ENCODE measurements at regions not wholly inside any gene's neighbourhood (a gene's known extent, or its start where the extent isn't known, plus 50 kb on each side); places are given as distances from the start of the nearest gene placed in this dataset.

DNA sequence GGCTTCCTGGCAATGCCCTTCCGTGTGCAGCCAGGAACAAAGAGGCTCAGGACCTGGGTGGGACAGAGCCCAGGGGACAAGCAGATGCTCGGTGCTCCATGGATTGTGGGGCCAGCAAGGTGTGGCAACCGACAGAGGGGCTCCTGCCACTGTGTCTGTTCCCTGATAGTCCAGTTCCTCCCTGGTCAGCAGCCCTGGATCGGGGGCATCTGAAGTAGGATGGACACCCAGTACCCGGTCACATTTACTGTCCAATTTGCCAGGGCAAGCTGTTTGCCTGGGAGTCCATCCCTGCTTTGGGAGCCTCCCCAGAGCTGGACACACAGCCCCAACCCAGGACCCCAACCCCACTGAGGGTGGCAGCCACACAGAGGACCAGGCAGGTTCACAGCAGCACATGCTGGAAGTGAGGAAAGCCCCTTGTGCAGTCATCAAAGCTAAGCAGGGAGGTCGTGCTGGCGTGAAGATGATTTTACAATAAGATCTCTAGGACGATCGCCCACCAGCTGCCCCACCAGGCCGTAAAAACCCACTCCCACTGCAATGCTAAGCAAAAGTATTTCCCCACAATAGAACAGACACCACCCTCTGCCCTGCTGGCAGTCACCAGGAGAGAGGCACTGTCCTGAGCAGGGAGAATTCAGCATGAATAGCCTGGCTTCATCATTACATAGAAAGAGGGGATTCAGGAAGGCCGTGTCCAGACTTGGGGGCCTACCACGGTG lies 141.7 kb downstream of the NDUFA10 start:
- peak in 1 of 3 donors; percentile 31 for DNase-seq
- no peaks in the 10 kb centered on the region for H3K27me3 ChIP-seq
- no peak for TF ChIP-seq POLR2A (IDR thresholded peaks at IDR 0.05)
- TF ChIP-seq, protein P1, sequence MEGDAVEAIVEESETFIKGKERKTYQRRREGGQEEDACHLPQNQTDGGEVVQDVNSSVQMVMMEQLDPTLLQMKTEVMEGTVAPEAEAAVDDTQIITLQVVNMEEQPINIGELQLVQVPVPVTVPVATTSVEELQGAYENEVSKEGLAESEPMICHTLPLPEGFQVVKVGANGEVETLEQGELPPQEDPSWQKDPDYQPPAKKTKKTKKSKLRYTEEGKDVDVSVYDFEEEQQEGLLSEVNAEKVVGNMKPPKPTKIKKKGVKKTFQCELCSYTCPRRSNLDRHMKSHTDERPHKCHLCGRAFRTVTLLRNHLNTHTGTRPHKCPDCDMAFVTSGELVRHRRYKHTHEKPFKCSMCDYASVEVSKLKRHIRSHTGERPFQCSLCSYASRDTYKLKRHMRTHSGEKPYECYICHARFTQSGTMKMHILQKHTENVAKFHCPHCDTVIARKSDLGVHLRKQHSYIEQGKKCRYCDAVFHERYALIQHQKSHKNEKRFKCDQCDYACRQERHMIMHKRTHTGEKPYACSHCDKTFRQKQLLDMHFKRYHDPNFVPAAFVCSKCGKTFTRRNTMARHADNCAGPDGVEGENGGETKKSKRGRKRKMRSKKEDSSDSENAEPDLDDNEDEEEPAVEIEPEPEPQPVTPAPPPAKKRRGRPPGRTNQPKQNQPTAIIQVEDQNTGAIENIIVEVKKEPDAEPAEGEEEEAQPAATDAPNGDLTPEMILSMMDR (IDR thresholded peaks at IDR 0.05): no peak
- H3K4me3 ChIP-seq: no peak overlapping the region
- H3K9me3 ChIP-seq: peaks cover 0 to 16% (median 0%) of the 10 kb centered on the region in 4 donors
- no peaks in the 10 kb centered on the region for H3K4me1 ChIP-seq
- no peak overlapping the region for H3K27ac ChIP-seq
- no peaks in the 10 kb centered on the region for H3K36me3 ChIP-seq

DNA sequence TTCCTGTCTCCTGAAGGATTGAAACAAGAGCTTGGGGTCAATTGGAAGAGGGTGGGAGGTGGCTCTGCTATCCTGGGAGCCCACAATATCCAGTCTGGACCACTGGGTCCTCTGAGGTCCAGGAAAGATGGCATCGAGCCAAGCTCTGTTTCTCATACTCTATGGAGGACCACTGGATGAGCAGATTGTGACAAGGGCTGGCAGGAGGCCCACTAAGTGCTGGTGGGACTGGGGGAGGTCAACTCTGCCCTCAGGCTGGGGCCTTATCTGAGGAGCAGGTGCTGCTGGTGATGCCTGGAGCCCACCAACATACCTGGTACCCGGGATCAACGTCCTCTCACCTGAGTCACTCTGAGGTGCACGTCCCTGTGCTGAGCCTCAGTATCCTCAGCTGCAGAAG lies 142.4 kb downstream of the NDUFA10 start:
- H3K27me3 ChIP-seq: no peaks in the 10 kb centered on the region
- peak in 1 of 3 donors; percentile 43 for DNase-seq
- peaks cover 0 to 16% (median 0%) of the 10 kb centered on the region in 4 donors for H3K9me3 ChIP-seq
- no peaks in the 10 kb centered on the region for H3K4me1 ChIP-seq
- H3K4me3 ChIP-seq: no peak overlapping the region
- TF ChIP-seq POLR2A (IDR thresholded peaks at IDR 0.05): no peak
- TF ChIP-seq, protein P1 (IDR thresholded peaks at IDR 0.05): no peak
- no peaks in the 10 kb centered on the region for H3K36me3 ChIP-seq
- no peak overlapping the region for H3K27ac ChIP-seq

DNA sequence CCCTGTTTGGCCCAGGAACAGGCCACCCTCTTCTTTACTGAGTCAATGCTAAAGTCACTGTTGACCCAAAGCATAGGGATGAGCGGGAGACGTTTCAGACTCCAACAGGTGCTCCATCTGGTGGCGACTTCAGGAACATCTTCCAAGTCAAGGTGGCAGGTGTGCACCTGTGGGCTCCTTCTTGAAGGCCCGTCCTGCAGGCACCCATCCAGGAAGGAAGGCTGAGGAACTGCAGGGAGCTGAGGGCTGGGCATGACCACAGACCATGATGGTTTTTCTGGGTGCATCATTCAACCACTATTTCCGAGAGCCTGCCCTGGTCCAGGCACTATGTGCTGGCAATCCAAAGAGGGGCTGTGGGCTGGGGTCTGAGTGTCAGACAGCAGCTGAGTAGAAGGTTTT lies 142.8 kb downstream of the NDUFA10 start:
- peak in 2 of 3 donors; percentile 43 to 81 for DNase-seq
- peaks cover 0 to 16% (median 0%) of the 10 kb centered on the region in 4 donors for H3K9me3 ChIP-seq
- no peaks in the 10 kb centered on the region for H3K27me3 ChIP-seq
- no peak overlapping the region for H3K27ac ChIP-seq
- H3K36me3 ChIP-seq: no peaks in the 10 kb centered on the region
- H3K4me1 ChIP-seq: no peaks in the 10 kb centered on the region
- H3K4me3 ChIP-seq: no peak overlapping the region
- TF ChIP-seq, protein P1 (IDR thresholded peaks at IDR 0.05): peak; percentile 24 to 66 (median 64)
- TF ChIP-seq POLR2A (IDR thresholded peaks at IDR 0.05): no peak

DNA sequence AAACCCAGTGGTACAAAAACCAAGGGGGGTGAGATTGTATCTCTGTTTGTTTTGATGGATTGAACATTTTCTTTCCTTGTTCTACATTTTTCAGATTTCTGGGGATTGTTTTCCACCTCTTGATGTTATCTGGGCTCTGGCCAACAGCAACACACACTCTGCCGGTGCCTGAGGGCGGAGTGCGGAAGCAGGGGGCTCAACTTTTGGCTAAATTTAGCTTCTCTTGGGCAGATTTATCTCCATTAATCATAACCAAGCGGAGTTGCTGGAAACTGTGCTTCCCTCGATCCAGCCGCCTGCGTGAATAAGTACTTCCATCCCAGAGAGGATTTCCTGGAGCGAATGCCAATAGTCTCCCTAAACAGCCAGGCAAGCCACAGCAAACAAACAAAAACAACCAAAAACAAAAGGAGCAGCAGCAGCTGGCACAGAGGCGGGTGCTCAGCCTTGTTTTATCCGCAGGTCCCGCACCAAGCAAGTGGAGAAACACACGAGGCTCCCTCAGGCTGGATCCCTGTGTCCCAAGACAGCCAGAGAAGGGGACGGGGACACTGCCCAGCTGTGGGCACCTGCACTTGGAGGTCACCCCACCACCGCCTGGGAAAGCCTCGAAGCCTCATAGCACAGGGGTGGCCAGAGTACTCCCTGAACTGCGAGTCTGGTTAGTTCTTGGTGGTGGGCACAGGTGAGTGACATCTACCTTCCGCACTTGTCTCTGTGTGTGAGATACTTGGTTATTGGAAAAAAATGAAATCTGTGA lies 143.4 kb downstream of the NDUFA10 start:
- no peaks in the 10 kb centered on the region for H3K36me3 ChIP-seq
- peak overlapping the region in 2 of 4 donors; percentile 10 to 49 for H3K27ac ChIP-seq
- peak in 1 of 3 donors; percentile 36 for DNase-seq
- H3K4me1 ChIP-seq: no peaks in the 10 kb centered on the region
- H3K4me3 ChIP-seq: no peak overlapping the region
- no peak for TF ChIP-seq POLR2A (IDR thresholded peaks at IDR 0.05)
- TF ChIP-seq, protein P1 (IDR thresholded peaks at IDR 0.05): no peak
- H3K27me3 ChIP-seq: no peaks in the 10 kb centered on the region
- peaks cover 0 to 16% (median 0%) of the 10 kb centered on the region in 4 donors for H3K9me3 ChIP-seq

DNA sequence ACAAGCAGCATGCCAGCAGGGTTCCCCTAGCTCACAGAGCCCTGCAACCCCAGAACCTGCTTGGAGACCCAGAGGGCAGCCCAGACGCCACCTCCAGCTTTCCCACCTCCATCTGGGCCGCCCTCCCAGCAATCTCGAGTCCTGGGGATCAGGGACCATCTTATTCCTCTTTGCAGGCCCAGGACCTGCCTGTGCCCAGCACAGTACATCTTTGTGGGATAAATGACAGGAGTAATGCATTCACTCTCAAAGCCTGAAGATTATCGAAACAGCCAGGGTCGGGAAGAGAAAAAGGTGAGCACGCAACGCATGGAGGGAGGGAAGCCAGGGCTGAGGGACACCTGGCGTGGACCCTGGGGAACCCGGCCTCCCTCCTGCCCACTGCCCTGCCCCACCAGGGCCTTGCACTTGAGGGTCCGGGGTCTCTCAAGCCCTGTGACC lies 144.1 kb downstream of the NDUFA10 start:
- peak in 1 of 3 donors; percentile 38 for DNase-seq
- H3K4me1 ChIP-seq: no peaks in the 10 kb centered on the region
- no peaks in the 10 kb centered on the region for H3K27me3 ChIP-seq
- peaks cover 0 to 16% (median 0%) of the 10 kb centered on the region in 4 donors for H3K9me3 ChIP-seq
- TF ChIP-seq POLR2A (IDR thresholded peaks at IDR 0.05): no peak
- TF ChIP-seq, protein P1 (IDR thresholded peaks at IDR 0.05): no peak
- no peak overlapping the region for H3K4me3 ChIP-seq
- no peak overlapping the region for H3K27ac ChIP-seq
- no peaks in the 10 kb centered on the region for H3K36me3 ChIP-seq
